ENCODE measurements at regions not wholly inside any gene's neighbourhood (a gene's known extent, or its start where the extent isn't known, plus 50 kb on each side); places are given as distances from the start of the nearest gene placed in this dataset.
A peak's percentile ranks its signal among the peaks of the same experiment; 100 is the strongest.

DNA sequence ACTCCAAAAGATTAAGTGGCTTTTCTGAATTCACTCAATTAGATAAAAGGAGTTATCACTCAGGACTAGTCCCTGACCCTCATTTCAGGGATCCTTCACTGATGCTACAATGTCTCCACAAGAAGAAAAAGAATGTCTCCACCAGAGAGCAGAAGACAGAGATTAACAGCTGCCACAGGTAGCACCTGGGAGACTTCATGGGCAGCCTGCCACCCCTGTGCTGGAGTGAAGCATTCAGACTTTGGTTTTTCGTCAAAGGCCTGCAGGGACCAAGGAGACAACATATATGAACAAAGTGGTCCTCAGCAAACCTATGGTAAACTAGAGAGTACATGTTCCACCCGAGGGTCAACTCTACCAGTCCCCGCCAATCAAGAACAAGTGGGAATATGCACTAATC lies 197.0 kb upstream of the ACVR2A start:
- no peak for DNase-seq

DNA sequence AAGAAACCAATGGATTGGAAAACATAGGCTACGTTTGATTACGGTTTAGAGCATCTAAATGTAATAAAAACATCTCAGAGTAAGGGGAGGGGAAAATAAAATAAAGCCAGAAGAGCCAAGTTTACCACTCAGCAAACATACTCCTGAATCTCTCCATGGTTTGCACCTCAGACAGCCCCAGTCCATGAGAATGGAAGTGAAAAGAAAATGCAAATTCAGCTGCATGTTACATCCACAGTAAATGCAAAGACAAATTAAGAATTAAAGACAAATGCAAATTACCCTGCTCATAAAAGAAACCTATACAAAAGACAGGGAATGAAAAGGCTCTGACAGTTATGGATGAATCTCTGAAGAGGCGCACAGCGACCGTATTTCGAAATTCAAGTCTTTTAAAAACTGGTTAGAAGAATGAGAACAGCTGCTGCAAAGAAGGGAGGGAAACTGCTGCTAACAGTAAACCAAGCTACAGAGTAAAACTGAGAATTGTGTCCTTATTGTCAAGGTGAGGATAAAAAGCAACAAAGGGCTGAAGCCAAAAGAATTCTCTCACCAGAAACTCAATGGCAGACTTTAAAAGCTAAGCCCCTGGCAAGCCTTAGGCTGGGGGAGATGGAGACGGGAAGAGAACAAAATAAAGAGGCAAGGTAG lies 197.9 kb upstream of the ACVR2A start:
- DNase-seq = no peak

DNA sequence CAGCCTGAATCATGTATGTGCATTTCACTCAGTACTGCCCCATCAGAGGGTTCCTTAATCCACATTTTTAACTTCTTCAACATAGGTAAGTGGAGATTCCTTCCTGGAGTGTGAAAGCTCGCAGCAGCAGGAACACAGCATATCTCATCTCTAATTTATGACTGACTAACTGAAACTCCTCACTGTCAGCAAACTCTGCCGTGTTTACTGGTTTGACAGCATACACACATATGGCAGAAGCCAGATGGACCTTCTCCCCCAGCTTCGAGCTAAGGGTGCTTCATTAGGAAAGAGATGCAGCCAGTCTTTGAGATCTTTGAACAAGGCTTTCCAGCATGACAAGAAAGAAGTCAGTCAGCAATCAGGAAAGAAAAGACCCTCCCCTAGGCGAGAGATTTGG lies 200.3 kb upstream of the ACVR2A start:
- DNase-seq = no peak

DNA sequence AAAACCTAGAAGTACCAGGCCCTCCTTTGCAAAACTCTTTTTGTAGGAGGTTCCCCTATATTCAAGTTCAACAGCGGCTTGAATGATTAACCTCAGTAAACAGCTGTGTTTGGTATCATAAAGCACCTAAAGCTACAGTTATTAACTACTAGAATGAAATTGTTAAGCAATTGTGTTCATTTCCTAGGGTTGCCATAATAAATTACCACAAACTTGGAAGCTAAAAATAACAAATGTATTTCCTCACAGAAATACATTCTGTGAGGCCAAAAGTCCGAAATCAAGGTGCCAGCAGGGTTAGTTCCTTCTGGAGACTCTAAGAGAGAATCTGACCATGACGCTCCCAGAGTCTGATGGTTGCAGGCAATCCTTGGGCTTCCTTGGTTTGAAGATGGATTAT lies 202.1 kb upstream of the ACVR2A start:
- DNase-seq = no peak

DNA sequence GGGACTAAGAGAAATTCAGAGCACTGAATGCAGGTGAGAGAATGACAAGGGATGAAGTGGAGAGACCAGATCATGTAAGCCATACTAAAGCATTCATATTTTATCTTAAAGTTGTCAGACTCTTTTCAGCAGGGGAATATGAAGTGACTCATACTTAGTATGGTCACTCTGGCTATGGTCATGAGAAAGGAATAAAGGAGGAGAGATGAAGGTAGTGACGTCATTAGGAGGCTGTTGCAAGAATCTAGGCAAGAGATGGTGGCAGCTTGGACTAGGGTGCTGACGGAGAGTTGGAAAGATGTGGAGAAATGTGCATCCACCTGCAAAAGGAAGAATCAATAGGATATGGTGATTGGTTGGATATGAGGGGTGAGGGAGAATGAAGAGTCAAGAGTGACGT lies 203.2 kb upstream of the ACVR2A start:
- DNase-seq = peak; percentile 45

DNA sequence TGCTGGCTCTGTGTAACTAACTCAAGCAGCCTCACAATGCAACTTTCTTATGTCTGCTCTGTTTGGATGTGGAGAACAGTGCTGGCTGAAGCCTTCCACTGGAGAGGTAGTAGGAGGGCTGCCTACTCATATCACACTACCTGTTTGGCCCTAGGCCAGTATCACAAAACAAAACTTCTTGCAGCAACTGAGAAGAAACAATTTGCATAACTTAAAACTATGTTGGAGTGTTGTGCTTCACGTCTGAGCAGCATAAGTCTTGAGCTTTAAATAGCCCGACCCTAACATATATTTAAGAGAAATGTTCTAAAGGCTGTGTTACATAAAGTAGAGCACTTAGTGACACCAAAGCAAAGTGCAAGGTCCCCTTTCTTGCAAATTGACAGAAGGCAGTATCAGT lies 204.9 kb upstream of the ACVR2A start:
- no peak for DNase-seq

DNA sequence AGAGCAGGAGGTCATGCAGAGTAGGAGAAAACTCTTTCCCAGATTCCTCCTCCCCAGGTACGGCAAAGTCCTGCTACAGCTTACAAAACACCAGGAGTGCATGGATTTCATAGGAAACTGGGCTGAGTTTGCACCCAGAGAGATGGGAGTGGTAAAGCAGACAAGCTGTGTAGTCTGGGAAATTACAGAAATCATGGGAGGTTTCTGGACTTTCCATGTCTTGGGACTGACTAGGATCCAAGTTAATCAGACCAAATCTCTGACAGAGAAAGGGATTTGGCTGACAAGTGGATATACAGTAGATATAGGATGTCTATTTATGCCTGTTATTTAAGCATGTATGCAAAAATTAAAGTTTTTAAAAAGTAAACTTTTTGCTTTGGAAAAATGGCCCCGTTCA lies 205.4 kb upstream of the ACVR2A start:
- no peak for DNase-seq

DNA sequence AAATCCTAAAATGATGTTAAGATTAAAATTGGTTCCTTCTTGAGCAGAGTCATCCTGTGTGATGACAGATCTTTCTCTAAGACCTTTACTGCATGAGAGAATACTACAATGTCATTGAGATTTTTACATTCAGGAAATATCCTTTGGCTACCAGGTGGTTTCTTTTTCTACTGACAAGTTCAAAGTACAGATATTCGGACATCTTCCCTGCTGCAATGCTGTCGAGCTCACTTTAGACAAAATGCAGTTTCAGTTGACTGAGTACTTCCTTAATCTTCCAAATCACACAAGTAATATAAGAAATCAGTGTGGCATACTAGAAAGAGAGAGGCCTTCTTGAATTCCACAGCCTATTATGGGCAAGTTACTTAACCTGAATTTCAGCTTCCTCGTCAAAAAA lies 207.9 kb upstream of the ACVR2A start:
- no peak for DNase-seq

DNA sequence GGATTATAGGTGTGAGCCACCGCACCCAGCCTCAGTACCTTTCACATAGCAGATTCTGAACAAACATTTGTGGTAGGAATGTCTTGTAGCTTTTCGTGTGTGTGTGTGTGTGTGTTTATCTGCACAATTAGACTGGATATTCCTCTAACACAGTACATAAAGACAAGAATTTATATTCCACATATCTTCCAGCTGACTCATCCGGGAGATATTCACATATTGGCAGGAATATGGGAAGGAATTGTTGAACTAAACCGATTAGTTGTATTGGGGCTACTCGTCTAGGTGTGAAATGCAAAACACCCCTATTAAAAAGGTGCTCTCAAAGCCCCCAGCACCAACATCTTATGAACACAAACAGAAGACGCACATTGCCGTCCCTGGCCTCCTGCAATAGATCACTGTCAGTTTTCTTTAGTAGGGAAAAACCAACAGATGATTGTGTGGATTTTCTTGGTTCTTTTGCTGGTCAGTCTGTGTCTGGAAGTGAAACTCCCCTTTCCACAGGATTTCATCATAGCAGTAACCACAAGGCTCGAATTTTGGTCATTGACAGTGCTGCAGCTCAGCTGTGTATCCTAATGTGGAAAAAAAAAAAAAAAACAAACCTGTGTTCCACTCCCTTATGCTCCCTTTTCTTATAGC lies 208.5 kb upstream of the ACVR2A start:
- peak; percentile 89 for DNase-seq

DNA sequence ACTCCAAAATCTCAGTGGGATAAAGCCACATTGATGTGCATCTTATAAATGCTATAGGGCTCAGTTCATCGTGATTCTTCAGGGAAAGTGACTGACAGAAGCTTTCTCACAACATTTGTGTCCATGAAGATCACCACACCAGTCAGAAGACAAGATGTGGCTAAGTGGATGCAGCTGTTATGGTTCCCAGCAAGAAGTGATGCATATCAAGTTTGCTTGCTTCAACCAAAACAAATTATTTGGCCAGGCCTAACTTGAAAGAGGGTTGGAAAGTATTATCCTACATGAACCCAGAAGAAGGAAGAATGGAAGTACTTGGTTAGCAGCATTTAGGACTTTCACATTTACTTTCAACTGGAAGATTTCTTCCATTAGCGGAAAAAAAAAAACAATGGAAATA lies 210.0 kb upstream of the ACVR2A start:
- no peak for DNase-seq

DNA sequence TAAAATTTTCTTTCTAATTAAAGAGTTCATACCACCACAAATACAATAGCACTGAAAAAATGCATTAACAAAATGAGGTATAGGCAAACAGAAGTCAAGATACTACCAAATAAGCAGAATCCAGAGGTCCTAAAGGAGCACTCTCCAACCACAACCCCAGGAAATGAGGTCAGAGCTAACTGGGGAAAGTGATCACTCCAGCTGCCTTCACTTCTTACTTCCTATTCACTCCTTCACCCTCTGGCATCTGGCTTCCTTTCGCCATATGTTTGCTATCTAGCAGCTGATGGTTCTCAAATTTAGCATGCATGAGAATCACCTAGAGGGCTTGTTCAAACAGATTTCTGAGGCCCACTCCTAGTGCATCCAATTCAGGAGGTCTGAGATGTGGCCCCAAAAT lies 212.6 kb upstream of the ACVR2A start:
- DNase-seq = peak; percentile 31

DNA sequence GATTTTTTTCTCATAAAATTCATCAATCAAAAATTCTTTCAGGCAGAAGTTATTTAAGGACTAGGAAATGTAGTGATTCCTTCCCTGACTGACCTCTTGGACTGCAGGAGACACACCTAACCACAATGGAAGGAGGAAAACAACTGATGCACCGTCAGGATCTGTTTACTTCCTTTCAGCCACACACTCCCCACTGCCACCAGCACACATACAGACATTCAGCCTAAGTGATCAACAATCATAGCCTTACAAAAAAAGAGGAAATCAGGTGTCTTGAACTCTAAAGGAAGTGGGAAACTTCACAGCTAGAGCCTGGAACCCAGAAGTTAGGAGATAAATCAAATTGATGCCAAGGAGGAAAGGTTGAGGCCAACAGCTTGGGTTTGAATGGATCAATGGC lies 213.5 kb upstream of the ACVR2A start:
- DNase-seq = no peak

DNA sequence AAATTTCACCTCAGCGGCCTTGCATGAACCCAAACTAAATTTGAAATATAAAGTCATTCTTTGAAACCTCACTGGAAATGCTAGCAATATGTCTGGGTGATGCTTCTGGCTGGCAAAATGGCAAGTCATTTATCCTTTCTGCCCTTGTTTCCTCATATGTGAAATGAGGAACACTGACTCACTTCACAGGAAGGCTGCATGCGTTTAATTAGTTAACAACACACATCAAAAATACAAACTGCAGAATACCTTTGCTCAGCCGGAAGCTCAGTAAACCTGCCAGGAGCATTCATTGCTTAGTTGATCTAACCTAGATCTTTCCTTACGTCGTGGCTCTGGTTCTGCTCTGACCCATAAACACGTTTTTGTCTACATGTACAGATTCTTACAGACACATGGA lies 214.2 kb upstream of the ACVR2A start:
- no peak for DNase-seq

DNA sequence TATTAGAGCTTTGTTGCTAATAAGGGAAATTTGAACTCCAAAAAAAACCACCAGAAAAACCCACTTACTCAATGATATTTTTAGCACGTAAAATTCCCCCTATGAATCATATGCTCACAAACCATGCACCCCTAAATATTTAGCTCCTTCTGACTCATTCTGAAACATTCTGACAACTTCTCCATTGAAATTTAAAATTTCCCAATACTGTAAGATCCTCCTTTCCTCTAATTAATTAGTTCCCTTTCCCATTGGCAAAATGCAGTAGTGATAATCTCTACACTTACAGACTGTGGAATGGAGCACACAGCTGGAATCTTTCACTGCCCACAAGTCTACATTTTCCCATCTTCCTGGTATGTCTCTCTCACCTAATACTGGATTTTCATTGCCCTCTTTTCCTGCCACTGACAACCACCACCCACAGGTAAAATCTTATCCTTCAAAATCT lies 215.8 kb upstream of the ACVR2A start:
- DNase-seq = peak; percentile 25

DNA sequence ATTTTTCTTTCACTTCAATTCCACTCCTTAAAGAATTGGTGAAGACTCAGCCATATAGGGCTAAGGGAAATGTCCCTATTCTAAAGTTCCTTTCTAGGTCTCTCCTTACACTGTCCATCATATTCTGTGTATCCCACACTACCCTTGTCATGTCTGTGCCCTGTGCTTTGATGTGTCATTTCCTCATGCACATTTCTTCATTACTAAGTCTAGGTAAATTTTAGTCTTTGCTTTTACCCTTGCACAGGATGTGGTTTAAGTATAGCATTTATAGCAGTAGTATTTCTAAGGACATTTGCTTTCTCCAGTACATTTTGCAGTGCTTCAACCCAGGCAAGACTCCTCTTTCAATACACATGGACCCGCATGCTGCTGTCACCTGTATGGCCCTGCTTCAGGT lies 221.5 kb upstream of the ACVR2A start:
- DNase-seq = no peak

DNA sequence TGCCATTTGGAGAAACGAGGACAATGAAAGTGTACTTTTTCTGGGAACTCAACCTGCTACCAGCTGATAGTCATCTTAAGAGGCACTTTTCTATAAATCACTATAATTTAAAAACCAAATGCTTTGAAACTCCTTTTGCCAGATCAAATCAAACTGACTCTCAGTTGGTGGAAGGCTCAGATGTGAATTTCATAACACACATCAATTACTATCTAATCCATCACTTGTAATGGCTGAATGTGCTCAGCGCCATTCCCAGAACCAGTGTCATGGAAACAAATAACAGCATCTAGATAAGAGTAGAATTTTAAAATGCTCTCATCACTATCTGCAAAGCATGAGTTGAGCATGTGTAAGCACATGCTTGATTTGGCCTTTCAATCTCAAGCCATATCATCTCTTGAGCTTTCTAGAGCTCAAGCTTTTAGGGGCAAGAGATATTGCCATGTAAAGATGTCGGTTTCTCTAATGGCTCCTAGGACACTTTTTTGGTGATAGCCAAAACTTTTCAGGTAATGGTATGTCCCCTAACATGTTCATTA lies 223.1 kb upstream of the ACVR2A start:
- no peak for DNase-seq

DNA sequence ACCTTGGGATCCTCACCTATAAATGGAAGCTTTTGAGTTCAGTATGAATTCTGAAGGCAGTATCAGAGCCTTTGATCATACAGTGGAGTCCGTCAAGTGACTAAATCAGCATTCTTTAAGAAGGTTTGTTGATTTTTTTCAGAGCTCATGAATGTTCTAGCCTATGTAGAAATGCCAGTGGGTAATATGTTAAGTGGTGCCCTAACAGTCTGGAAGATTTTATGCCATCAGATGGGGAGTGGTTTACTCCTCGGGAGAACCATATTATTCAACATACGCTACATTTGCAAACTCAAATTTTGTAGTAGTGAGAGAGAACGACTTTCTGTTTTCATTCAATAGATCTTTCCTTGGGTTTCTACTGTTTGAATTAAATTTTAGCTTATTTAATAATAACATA lies 225.0 kb upstream of the ACVR2A start:
- no peak for DNase-seq

DNA sequence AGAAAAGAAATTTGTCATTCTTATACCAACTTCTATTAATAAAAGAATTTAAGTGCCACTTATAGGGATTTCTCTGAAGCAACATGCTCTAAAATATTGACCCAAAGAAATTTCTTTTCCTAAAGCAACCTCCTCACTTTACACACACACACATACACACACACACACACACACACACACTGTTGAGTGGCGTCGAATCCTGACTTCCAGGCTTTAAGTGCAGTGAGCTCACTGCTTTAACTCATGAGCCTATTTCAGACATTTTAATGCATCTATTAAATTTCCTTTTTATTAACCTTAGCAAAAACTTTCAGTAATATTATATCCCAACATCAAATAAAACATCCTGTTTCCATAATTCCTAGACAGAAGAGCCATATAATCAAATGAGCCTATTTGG lies 229.1 kb upstream of the ACVR2A start:
- DNase-seq = no peak

DNA sequence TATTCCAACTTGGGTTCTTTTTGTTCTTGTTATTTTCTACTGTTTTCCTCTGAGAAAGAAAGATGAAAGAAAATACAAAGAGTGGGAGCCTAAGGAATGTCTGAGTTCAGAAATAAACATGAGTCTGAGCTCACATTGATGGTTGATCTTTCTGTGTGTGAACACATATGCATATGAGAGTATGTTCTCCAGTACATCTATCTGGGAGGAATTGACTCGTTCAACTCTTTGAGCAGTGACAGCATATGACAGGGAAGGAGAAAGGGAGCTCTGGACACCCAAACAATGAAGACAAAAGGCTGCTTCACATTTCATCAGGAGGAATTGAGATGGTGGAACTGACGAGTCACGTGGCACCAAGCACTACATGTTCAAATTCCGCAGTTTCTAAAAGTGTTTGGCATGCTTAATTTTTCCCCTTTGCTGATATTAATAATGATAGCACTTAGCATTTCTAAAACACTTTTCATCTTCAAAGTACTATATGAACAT lies 229.8 kb upstream of the ACVR2A start:
- DNase-seq = no peak

DNA sequence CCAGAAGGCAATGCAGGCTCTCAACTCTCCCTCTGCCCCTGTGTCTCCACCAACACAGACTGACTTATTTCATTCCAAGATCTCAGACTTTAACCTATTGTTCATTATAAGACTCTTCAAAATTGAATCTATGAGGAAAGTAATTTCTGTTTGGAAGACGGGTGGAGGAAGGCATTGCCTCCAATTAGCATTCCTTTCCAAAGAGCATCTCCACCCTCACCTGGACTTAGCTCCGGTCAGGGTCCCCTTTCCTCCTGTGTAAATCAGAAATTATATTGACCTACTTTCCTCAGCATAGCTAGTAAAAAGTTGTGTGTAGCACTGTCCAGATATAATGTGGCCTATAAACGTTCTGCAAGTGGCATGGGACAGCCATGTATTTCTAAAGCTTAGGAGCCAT lies 230.4 kb upstream of the ACVR2A start:
- no peak for DNase-seq

DNA sequence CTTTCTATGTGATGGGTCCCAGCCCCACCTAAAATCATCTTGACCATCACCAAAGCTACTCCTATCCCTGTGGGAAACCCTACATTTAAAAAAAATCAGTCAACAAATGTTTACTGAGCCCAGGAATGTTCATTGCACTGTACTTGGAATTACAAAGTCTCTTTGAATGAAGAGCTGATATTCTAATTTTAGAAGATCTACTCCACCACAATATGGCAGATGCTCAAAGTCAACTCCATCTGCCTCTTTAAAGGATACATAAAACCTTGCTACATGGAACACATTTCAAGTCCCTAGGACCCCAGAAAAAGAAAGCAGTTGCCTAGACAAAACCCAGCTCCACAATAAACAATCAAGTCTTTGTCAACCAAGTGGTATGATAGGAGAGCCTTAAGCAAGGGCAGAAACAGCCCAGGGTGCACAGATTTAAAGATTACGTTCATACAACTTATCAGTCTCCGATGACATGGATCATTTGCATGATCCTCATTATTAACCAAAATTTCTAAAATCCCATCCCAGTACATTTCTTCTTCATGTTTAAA lies 234.3 kb upstream of the ACVR2A start:
- no peak for DNase-seq

DNA sequence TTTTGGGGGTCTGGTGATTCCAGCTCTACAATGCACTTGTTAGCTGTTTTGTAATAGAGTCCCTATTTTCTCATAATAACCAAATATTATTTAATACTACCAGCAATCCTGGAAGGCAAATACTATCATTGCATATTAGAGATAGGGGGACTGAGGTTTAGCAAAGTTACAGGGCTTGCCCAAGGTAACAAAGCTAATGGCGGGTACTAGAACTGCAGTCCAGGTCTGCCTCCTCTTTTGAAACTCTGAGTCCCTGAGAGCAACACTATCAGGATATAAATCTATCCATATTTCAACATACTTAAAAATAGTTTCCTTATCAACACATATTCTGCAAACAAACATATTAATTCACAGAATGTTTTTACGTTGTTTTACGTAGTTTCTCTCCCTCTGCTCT lies 235.5 kb upstream of the ACVR2A start:
- no peak for DNase-seq

DNA sequence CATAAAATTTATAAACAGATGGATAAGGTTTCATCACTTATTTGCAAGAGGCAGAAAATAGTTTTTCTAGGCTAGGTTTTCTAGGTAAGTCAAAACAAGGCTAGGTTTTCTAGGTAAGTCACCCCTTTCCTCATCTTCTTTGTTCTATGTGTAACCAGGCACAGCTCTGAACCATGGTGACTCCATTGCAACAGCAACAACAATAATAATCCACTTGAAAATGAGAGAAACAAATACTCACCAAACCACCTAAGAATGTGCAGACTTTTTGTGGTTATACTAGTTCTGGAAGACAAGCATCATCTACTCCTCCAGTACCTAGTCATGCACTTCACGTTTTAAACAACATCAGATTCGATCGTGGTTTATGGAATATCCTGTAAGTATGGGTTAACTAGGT lies 237.4 kb upstream of the ACVR2A start:
- no peak for DNase-seq

DNA sequence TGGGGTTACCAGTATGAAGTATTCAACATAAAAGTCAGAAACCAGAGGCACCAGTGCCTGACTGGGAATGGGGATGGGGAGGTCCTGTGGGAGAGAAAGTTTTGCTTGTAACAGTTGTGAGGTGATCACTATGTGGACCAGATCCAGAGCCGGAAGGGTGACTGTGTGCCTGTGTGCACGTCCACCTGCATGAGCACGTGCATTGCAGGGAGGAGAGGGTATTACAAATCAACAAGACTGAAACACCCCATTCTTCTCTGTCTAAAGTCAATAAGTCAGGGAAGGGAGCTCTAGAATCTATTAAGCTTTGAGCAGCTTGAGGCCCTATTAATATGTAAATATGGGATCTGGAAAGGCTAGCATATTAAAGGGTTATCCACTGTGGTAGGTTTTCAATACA lies 241.0 kb upstream of the ACVR2A start:
- DNase-seq = no peak
